Body of pancreas (tissue), 4 donors: ENCODE measurements at regions not wholly inside any gene's neighbourhood (a gene's known extent, or its start where the extent isn't known, plus 50 kb on each side); places are given as distances from the start of the nearest gene placed in this dataset.

ENCODE experiments used
- CTCF ChIP-seq, 7 experiments: fragments of 450-650 bp in 4 of 7; fragments of 200-600 bp in 3 of 7; sonication (generic) in 3 of 7; IDR thresholded peaks; one replicate each; pipeline ENCODE4 v1.5.1; 2016 to 2019; ENCODE audit warnings: antibody characterized with exemption in 7 of 7
- POLR2A ChIP-seq, 3 donors: fragments of 450-650 bp; IDR thresholded peaks; one replicate each; pipeline ENCODE4 v1.6.1; 2016; ENCODE audit warnings: antibody characterized with exemption in 3 of 3, mild to moderate bottlenecking in 2 of 3

- TF ChIP-seq CTCF (IDR thresholded peaks at IDR 0.05) = no peak
- TF ChIP-seq POLR2A (IDR thresholded peaks at IDR 0.05) = no peak
Observed at GRCh38 chr6:69555088-69555638, 241.6 kb downstream of the LMBRD1 start.
